Right lobe of liver (tissue), 6 donors: ENCODE measurements at regions not wholly inside any gene's neighbourhood (a gene's known extent, or its start where the extent isn't known, plus 50 kb on each side); places are given as distances from the start of the nearest gene placed in this dataset.

ENCODE experiments used
- ATAC-seq, 4 donors: fragments of 200-7000 bp; cut with Tn5 transposase; one replicate each; pipeline ENCODE4 v1.9.1; 2020; ENCODE audit warnings: mild to moderate bottlenecking in 4 of 4, moderate library complexity in 4 of 4
- DNase-seq, 3 donors: peaks; one replicate each; pipeline ENCODE4 v3.0.0-alpha.2; 2020
- H3K27ac ChIP-seq, 3 donors: fragments of 200-600 bp; one replicate each; pipeline ENCODE4 v1.8.0; 2022
- H3K27me3 ChIP-seq, 2 donors: fragments of 200-600 bp; one replicate each; pipeline ENCODE4 v1.8.0; 2022
- H3K36me3 ChIP-seq, 4 donors: fragments of 200-600 bp; sonication (generic) in 1 of 4; one replicate each; pipeline versions ENCODE4 v1.5.1 to v1.8.0; 2017 to 2022; ENCODE audit warnings: control low read depth in 1 of 4
- H3K4me1 ChIP-seq, 4 donors: fragments of 200-600 bp; sonication (generic) in 1 of 4; one replicate each; pipeline versions ENCODE4 v1.5.1 to v1.8.0; 2017 to 2022; ENCODE audit warnings: control low read depth in 1 of 4
- H3K4me3 ChIP-seq, 3 donors: fragments of 200-600 bp; one replicate each; pipeline ENCODE4 v1.8.0; 2022
- H3K9me3 ChIP-seq, 4 donors: fragments of 200-600 bp; sonication (generic) in 1 of 4; one replicate each; pipeline versions ENCODE4 v1.5.1 to v1.8.0; 2017 to 2022; ENCODE audit warnings: control low read depth in 1 of 4
- CTCF ChIP-seq, 4 donors: fragments of 200-600 bp in 3 of 4; fragments of 450-650 bp in 1 of 4; IDR thresholded peaks; one replicate each; pipeline versions ENCODE4 v1.5.1 to v1.8.0; 2016 to 2022; ENCODE audit warnings: antibody characterized with exemption in 4 of 4, mild to moderate bottlenecking in 2 of 4
- POLR2A ChIP-seq: fragments of 450-650 bp; IDR thresholded peaks from one replicate; pipeline ENCODE4 v1.6.1; 2017; ENCODE audit warnings: antibody characterized with exemption, mild to moderate bottlenecking
- WGBS: methylation state at CpG from one replicate; pipeline ENCODE4 v1.1.6; 2018; ENCODE audit warnings: low coverage, low lambda C conversion rate; ENCODE audit not compliant: insufficient coverage; ENCODE audit errors: missing lambda C conversion rate; 5-methylcytosine and 5-hydroxymethylcytosine counted together
- intact Hi-C, 2 donors: fragments of 100-400 bp; cut with DNase I; formaldehyde crosslinking; loops; one replicate each; pipeline versions ENCODE4 v1.11.2 to v1.14.1; 2022
- donor health status: DM: no; HTN: yes; CAD: no.
- donor health status: DM: no; HTN: no; CAD: no.
- donor health status: DM: no; HTN: no; CAD: no.
- donor health status: DM: no; HTN: yes; CAD: no.
- donor health status: DM: no; HTN: yes; CAD: no.

GRCh38 chr3:55333046-55333445 lies 154.1 kb downstream of the WNT5A start:
- Histone ChIP-seq H3K4me1 (no peaks in the 10 kb centered on the region), H3K9me3 (no peaks in the 10 kb centered on the region), H3K36me3 (no peaks in the 10 kb centered on the region), H3K27me3 (no peaks in the 10 kb centered on the region), H3K4me3 (no peak overlapping the region), H3K27ac (no peak overlapping the region)
- DNase-seq (no peak), ATAC-seq (no peak)
- 71% methylated on average over 3 of the region's 4 CpGs for WGBS
- intact Hi-C loops, result no loop called here
- TF ChIP-seq POLR2A (no peak), CTCF (IDR thresholded peaks at IDR 0.05) (no peak)

- DNase-seq, result no peak
- H3K27ac ChIP-seq, result no peak overlapping the region
These were observed 154.9 kb downstream of the WNT5A start for GRCh38 chr3:55332176-55332575.

GRCh38 chr3:55331524-55331923 lies 155.6 kb downstream of the WNT5A start:
- Histone ChIP-seq H3K9me3 (no peaks in the 10 kb centered on the region), H3K27ac (no peak overlapping the region), H3K27me3 (no peaks in the 10 kb centered on the region), H3K4me3 (no peak overlapping the region), H3K36me3 (no peaks in the 10 kb centered on the region), H3K4me1 (no peaks in the 10 kb centered on the region)
- TF ChIP-seq CTCF (IDR thresholded peaks at IDR 0.05), result no peak
- DNase-seq (no peak), ATAC-seq (no peak)
- 65% methylated on average over 2 of the region's 2 CpGs for WGBS
- intact Hi-C loops, result no loop called here

More at GRCh38 chr3:55332176-55332575, 154.9 kb downstream of the WNT5A start:
- TF ChIP-seq CTCF (IDR thresholded peaks at IDR 0.05) (no peak), POLR2A (no peak)
- no peaks in the 10 kb centered on the region for H3K4me1 ChIP-seq
- no peaks in the 10 kb centered on the region for H3K9me3 ChIP-seq
- intact Hi-C loops, result no loop called here
- no peaks in the 10 kb centered on the region for H3K27me3 ChIP-seq
- H3K4me3 ChIP-seq, result no peak overlapping the region
- H3K36me3 ChIP-seq, result no peaks in the 10 kb centered on the region
- 76% methylated on average over 8 of the region's 8 CpGs for WGBS
- no peak for ATAC-seq

- Histone ChIP-seq H3K4me1 (no peaks in the 10 kb centered on the region), H3K27me3 (no peaks in the 10 kb centered on the region), H3K36me3 (no peaks in the 10 kb centered on the region), H3K9me3 (no peaks in the 10 kb centered on the region), H3K27ac (no peak overlapping the region), H3K4me3 (no peak overlapping the region)
- DNase-seq, result no peak
- ATAC-seq, result no peak
- TF ChIP-seq POLR2A, result no peak
- no peak for TF ChIP-seq CTCF (IDR thresholded peaks at IDR 0.05)
- intact Hi-C loops, result no loop called here
- WGBS, result 36% methylated on average over 3 of the region's 3 CpGs
These were observed 156.3 kb downstream of the WNT5A start for GRCh38 chr3:55330756-55331155.

GRCh38 chr3:55330355-55330754 lies 156.8 kb downstream of the WNT5A start:
- H3K27me3 ChIP-seq, result no peaks in the 10 kb centered on the region
- no peak overlapping the region for H3K27ac ChIP-seq
- no peak overlapping the region for H3K4me3 ChIP-seq
- no peaks in the 10 kb centered on the region for H3K36me3 ChIP-seq
- 32% methylated on average over 4 of the region's 4 CpGs for whole genome bisulfite sequencing
- intact Hi-C loops, result no loop called here
- H3K9me3 ChIP-seq, result no peaks in the 10 kb centered on the region
- DNase-seq (no peak), ATAC-seq (no peak)
- H3K4me1 ChIP-seq, result no peaks in the 10 kb centered on the region
- TF ChIP-seq CTCF (IDR thresholded peaks at IDR 0.05) (no peak), POLR2A (no peak)
